Fibroblast of gingiva (primary cell): ENCODE measurements at regions not wholly inside any gene's neighbourhood (a gene's known extent, or its start where the extent isn't known, plus 50 kb on each side); places are given as distances from the start of the nearest gene placed in this dataset.
A peak's percentile ranks its signal among the peaks of the same experiment; 100 is the strongest.

Experiments
- DNase-seq: peaks from one replicate; pipeline ENCODE4 v3.0.0-alpha.2; 2011; ENCODE audit warnings: low read depth

GRCh38 chr10:29028486-29028885, 260.4 kb upstream of the LYZL1 start:
- no peak for DNase-seq

DNA sequence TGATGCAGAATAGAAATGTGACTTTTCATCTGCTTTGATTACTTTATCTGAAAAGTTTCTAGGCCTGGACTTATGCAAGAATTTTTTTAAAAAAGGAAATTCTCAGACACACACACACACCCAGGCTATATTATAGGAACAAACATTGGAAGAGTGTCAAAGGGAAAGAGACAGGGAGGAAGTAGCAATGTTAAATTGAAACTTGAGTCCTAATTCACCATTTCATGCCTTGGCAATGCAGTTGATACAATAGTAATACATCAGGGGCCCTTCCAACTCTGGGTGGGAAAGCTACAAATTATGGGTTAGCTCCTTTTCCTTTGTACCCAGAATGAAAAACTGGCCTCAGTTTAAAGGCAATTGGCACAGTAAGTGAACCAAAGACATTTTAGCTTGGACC, 258.0 kb upstream of the LYZL1 start:
- no peak for DNase-seq

DNA sequence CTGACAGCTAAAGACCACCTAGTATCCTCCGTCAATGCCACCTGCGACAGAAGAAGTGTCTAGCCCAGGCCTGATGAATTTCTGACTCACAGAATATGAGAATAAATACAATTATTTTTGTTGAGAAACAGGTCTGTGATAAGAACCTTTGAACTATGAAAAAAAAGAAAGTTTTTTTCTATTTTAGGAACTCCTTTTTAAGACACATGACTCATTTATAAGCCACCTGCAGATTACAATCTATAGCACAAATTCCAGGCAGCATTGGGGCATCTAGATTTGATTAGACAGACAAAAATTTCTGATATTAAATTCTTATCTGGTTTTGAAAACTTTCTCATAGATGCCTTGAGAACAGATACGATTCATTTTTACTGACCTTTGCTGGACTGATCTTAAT, 256.7 kb upstream of the LYZL1 start:
- DNase-seq = no peak

- no peak for DNase-seq
Observed at GRCh38 chr10:29033311-29033940, 255.4 kb upstream of the LYZL1 start.

GRCh38 chr10:29034592-29034991, 254.3 kb upstream of the LYZL1 start:
- DNase-seq = no peak

DNA sequence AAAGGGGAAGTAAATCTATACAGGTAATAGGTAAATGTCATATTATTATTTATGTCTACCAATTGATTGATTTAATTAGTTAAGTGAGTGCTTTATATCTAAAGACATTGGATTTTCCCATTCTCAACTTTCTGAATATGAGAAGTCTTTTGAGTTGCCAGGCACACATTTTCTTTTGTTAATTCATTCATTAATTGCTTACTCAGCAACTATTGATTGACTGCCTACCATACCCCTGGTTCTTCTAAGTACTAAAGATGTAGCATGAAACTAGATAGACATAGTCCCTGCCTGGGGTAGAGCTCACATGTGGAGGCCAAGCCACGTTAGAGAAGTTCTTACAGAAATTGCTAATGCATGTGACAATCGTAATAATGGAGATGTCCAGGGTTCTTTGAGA, 253.1 kb upstream of the LYZL1 start:
- DNase-seq = no peak

DNA sequence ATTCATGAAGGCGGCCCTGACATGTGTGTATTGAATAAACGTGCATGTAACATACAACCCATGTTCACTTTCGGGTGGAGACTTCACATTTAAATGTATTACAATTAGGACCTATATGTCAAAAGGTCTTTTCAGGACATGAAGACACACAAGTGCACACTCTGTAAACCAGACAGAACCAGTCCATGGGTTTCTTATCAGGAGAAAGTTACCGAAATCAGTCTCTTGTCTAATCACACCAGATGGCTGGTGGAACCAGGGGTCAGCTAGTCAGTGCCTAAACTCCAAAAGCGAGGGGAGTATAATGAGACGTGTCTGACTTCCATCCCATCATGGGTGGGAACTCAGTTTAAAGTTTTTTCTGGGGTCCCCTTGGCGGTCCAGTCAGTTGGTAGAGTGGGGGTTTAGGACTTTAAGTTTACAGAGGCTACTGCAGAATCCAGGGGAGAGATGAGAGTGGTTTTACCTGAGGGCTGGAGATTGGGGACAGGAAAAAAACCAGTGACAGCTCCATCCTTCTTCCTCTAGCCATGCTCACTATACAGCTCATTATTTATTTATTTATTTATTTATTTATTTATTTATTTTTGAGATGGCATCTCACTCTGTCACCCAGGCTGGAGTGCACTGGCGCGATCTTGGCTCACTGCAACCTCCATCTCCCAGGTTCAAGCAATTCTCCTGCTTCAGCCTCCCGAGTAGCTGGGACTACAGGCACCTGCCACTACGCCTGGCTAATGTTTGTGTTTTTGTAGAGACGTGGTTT, 251.3 kb upstream of the LYZL1 start:
- no peak for DNase-seq

- DNase-seq = no peak
Observed at GRCh38 chr10:29039091-29039490, 249.8 kb upstream of the LYZL1 start.

DNA sequence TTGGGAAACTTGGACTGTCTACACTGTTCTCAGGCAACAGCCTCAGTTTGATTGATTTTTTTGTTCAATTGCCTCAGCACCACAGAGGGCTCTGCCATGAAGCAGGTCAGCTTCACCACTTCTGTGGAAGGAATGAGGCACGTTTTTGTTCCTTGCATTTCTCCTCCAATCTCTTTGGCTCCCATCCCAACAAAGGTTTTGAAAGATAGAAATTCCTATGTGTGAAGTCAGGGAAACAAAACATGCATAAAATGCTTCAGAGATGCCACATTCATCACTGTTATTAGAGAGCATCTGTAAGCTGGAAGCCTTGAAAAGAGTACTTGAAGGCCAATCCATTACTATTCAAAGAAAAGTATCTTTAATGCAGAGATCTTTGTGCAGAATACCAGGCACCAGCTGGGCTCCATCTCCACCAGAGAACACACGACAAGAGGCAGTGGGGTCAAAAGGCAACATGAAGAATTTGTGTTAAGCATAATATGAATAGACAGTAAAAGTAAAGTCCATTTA, 249.1 kb upstream of the LYZL1 start:
- peak; percentile 30 for DNase-seq

DNA sequence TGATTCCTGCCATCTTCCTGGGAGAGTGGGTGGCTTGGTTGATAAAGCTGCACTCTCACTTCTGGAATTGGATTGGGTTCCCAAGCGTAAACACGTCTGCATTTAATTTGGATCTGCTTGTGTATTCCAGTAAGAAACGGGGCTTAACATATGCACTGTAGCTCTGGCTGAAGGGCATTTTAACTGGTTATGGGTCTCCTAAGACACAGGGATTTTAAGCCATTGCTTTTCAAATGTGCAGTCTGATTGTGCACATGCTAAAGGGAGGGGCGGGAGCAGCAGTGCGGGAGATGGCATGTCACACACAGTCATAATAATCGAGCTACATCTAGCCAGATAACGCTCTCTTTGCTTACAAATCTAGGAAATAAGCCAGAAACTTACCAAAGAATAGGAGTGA, 247.3 kb upstream of the LYZL1 start:
- no peak for DNase-seq

DNA sequence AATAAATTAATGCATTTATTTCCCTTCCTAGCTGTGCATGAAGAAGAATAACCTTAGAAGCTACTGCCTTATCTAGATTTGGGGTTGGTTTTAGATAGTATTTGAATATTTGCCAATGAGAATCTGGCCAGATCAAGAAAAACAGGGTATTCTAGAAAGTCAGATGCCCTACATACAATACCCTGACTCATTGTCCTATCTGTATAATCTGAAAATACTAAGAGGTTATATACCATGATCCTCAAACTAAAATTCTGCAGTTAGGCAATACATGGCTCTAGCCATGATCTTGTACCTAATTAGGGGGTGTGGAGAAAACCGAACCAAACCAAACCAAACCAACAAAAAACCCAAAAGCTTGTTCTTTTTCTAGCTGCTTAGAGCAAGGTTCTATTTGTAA, 240.4 kb upstream of the LYZL1 start:
- DNase-seq = no peak

GRCh38 chr10:29050081-29050480, 238.8 kb upstream of the LYZL1 start:
- DNase-seq = no peak

DNA sequence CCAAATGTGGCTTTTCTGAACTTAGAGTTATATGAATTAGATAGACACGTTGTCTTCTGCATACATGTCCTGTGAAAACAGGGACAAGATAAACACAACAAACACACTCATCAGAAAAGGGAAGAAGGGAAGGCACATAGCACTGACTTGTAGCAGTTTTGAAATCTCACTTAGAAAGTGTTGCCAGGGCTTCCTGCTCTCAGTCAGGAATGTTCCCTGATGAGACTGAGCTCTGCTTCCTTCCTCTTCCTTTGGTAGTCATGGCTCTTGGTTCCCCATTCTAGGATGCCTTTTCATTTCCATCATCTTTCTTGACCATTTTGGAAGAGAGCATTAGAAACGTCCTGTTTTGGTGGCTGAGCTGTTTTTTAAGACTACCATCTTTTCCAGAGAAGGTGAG, 233.8 kb upstream of the LYZL1 start:
- DNase-seq = no peak

DNA sequence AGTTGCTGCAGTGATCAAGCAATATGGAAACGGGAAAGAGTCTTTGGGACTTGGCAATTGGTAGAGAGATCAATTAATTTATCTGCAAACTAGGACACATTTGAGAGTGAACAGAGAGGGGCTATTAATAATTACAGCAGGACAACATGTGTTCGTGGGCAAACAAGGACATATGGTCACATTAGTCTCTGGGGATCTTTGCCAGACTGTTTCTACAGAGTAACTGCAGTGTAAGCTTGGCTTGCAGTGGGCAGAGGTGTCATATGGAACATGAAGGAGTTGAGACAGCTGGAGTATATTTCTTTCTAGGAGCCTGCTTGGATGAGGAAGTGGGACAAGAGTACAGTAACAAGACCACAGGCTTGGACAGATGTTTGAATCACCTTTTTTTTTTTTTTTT, 232.1 kb upstream of the LYZL1 start:
- no peak for DNase-seq

DNA sequence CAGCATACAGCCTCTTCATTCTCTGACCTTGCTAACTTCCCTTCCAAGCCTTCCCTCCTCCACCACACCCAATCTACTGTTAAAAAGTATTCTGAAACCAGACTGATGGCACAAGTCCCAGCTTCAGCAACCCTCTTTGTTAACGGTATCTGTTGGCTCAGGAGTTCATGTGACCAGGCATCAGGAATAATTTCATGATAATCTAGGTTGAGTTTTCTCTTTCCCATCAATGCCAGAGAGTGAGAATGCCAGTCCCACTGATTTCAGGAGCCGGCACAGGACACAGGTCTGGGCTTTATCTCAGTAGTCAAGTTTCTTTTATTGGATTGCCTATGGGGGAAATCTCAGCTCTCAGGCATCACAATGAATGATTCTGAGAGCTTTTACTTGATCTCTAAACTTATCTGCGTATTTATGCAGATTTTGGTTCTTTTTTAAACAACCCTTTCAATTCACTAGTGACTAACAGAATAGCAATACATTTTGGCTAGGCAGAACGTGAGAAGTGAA, 231.0 kb upstream of the LYZL1 start:
- DNase-seq = no peak

GRCh38 chr10:29063806-29064644, 224.8 kb upstream of the LYZL1 start:
- DNase-seq = no peak

- no peak for DNase-seq
Observed at GRCh38 chr10:29064680-29065079, 224.2 kb upstream of the LYZL1 start.

GRCh38 chr10:29067161-29067560, 221.7 kb upstream of the LYZL1 start:
- no peak for DNase-seq

DNA sequence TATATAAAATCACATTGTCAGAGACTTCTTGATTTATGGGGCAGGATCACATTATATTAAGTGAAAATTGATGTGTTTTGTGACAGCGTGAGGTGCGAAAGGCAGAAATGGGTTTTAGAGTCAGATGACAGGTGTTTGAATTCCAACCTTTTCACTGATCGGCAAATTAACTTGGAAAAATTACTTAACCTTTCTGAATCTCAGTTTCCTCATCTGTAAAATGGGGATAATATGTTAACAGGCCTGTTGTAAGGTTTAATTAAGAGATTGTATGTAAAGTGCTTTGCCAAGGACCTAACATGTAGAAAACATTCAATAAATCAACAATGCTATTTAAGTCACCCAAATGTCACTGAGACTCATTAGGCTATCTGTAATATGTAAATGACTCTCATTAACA, 221.2 kb upstream of the LYZL1 start:
- DNase-seq = no peak

- DNase-seq = no peak
Observed at GRCh38 chr10:29068302-29068701, 220.6 kb upstream of the LYZL1 start.

DNA sequence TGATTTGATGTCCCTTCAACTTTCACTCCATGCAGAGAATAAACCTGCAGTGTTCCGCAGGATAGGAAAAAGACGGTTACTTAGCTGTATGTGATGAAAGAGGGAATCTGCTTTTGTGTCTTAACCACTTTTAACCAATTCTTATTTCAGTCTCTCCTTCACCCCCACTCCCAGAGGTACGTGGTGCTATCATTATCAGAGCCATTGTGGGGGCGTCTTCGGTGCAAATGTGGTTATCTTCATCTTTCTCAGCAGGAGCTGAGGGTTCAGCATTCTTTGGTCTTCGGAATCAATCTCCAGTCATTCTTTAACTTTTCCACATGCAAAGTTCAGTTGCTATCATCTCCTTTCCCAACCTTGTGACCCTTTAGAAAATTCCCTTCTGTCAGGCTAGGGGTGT, 219.9 kb upstream of the LYZL1 start:
- no peak for DNase-seq

GRCh38 chr10:29069941-29070340, 218.9 kb upstream of the LYZL1 start:
- no peak for DNase-seq

DNA sequence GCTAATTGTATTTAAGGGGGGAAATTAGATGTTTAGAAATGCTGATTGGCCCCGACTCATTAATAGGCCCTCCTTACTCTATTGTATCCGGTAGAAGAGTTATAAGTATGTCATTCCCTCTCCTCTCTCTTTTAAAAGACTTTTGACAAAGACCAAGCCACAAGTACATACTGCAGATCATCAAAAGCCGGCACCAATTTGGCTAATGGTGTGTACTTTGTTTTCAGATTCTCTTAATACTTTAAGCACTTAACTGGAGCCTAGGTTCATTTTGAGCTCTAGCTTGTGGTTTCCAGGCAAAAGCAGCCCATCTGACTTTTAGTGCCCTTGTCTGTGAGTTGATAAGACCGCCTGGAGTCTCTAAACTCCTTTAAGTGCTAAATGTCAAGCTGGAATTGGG, 210.0 kb upstream of the LYZL1 start:
- DNase-seq = no peak
